Muscle of arm (tissue), 1 donor: ENCODE measurements at regions not wholly inside any gene's neighbourhood (a gene's known extent, or its start where the extent isn't known, plus 50 kb on each side); places are given as distances from the start of the nearest gene placed in this dataset.

Source experiments
- DNase-seq: peaks from one replicate; pipeline ENCODE4 v3.0.0-alpha.2; 2013

- DNase-seq = no peak
Measured at GRCh38 chr15:85307687-85308045, 72.7 kb upstream of the AKAP13 start.

- DNase-seq = no peak
Measured at GRCh38 chr15:85311647-85312046, 68.8 kb upstream of the AKAP13 start.

- no peak for DNase-seq
Measured at GRCh38 chr15:85312486-85312885, 67.9 kb upstream of the AKAP13 start.

- DNase-seq = no peak
Measured at GRCh38 chr15:85312929-85313331, 67.5 kb upstream of the AKAP13 start.

- DNase-seq = no peak
Measured at GRCh38 chr15:85313339-85313738, 67.1 kb upstream of the AKAP13 start.

GRCh38 chr15:85314146-85314545 is 66.3 kb upstream of the AKAP13 start:
- no peak for DNase-seq

GRCh38 chr15:85314633-85315032 is 65.8 kb upstream of the AKAP13 start:
- no peak for DNase-seq

GRCh38 chr15:85316244-85316934 is 64.0 kb upstream of the AKAP13 start:
- DNase-seq = no peak

- no peak for DNase-seq
Measured at GRCh38 chr15:85318048-85318731, 62.2 kb upstream of the AKAP13 start.

- no peak for DNase-seq
Measured at GRCh38 chr15:85318732-85319076, 61.7 kb upstream of the AKAP13 start.

GRCh38 chr15:85324202-85324601 is 56.2 kb upstream of the AKAP13 start:
- DNase-seq = no peak

GRCh38 chr15:85325834-85326233 is 54.6 kb upstream of the AKAP13 start:
- DNase-seq = no peak

- DNase-seq = no peak
Measured at GRCh38 chr15:85326291-85326690, 54.1 kb upstream of the AKAP13 start.

GRCh38 chr15:85327820-85328219 is 52.6 kb upstream of the AKAP13 start:
- no peak for DNase-seq

- peak; percentile 75 for DNase-seq
Measured at GRCh38 chr15:85329561-85330422, 50.6 kb upstream of the AKAP13 start.
